Esophagus squamous epithelium (tissue), 4 donors: ENCODE measurements at regions not wholly inside any gene's neighbourhood (a gene's known extent, or its start where the extent isn't known, plus 50 kb on each side); places are given as distances from the start of the nearest gene placed in this dataset.

Experiments used
- POLR2A ChIP-seq, 4 donors: fragments of 450-650 bp; IDR thresholded peaks; one replicate each; pipeline ENCODE4 v1.6.1; 2017; ENCODE audit warnings: antibody characterized with exemption in 4 of 4, mild to moderate bottlenecking in 4 of 4, moderate library complexity in 3 of 4
- TF ChIP-seq, protein P1 (sequence below), 6 experiments: fragments of 450-650 bp in 4 of 6; fragments of 200-600 bp in 2 of 6; sonication (generic) in 2 of 6; IDR thresholded peaks; one replicate each; pipeline ENCODE4 v1.5.1; 2016 to 2019; ENCODE audit warnings: antibody characterized with exemption in 6 of 6, mild to moderate bottlenecking in 4 of 6, moderate library complexity in 4 of 6

- TF ChIP-seq, protein P1, sequence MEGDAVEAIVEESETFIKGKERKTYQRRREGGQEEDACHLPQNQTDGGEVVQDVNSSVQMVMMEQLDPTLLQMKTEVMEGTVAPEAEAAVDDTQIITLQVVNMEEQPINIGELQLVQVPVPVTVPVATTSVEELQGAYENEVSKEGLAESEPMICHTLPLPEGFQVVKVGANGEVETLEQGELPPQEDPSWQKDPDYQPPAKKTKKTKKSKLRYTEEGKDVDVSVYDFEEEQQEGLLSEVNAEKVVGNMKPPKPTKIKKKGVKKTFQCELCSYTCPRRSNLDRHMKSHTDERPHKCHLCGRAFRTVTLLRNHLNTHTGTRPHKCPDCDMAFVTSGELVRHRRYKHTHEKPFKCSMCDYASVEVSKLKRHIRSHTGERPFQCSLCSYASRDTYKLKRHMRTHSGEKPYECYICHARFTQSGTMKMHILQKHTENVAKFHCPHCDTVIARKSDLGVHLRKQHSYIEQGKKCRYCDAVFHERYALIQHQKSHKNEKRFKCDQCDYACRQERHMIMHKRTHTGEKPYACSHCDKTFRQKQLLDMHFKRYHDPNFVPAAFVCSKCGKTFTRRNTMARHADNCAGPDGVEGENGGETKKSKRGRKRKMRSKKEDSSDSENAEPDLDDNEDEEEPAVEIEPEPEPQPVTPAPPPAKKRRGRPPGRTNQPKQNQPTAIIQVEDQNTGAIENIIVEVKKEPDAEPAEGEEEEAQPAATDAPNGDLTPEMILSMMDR (IDR thresholded peaks at IDR 0.05), result no peak
- TF ChIP-seq POLR2A (IDR thresholded peaks at IDR 0.05), result no peak
Observed at GRCh38 chr11:29131055-29131454, 885.8 kb downstream of the KCNA4 start.
